ENCODE measurements at regions not wholly inside any gene's neighbourhood (a gene's known extent, or its start where the extent isn't known, plus 50 kb on each side); places are given as distances from the start of the nearest gene placed in this dataset.

DNA sequence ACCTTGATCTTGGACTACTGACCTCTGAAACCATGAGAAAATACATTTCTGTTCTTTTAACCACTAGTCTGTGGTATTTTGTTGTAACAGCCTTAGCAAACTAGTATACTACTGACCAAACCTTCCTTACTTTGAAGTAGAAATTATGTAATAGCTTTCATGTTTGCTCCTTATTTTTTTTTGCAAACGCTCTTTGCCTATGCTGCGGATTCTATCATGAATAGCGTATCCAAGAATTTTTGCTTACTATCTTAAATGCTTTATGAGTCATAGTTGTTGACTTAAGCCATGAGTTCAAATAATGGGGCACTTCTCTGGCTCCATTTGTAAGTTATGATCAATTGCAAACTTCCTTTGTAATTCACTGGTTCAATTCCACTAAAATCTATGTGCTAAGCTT, 154.8 kb upstream of the CYLC2 start:
- Histone ChIP-seq H3K36me3 (ENCODE audit: control insufficient read depth in 4 of 4, insufficient read depth in 3 of 4, low read depth in 1 of 4, low read length in 3 of 4) (no peaks in the 10 kb centered on the region), H3K27ac (ENCODE audit: low read depth in 1 of 2, low read length in 2 of 2) (no peak overlapping the region), H3K27me3 (ENCODE audit: control insufficient read depth in 4 of 4, insufficient read depth in 4 of 4, low read length in 3 of 4) (no peaks in the 10 kb centered on the region), H3K9ac (ENCODE audit: low read depth in 1 of 2, low read length in 2 of 2) (no peak overlapping the region), H3K4me1 (ENCODE audit: control insufficient read depth in 4 of 4, insufficient read depth in 4 of 4, low read length in 3 of 4) (peaks cover 0 to 16% (median 6%) of the 10 kb centered on the region in 4 donors), H3K9me3 (ENCODE audit: control insufficient read depth in 4 of 4, low read length in 3 of 4) (no peaks in the 10 kb centered on the region), H3K4me3 (ENCODE audit: low read depth in 1 of 3, low read length in 3 of 3) (no peak overlapping the region)
- TF ChIP-seq, protein P1, sequence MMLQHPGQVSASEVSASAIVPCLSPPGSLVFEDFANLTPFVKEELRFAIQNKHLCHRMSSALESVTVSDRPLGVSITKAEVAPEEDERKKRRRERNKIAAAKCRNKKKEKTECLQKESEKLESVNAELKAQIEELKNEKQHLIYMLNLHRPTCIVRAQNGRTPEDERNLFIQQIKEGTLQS (IDR thresholded peaks at IDR 0.05) = no peak
- TF ChIP-seq JUND (IDR thresholded peaks at IDR 0.05) = no peak
- TF ChIP-seq, protein P2, sequence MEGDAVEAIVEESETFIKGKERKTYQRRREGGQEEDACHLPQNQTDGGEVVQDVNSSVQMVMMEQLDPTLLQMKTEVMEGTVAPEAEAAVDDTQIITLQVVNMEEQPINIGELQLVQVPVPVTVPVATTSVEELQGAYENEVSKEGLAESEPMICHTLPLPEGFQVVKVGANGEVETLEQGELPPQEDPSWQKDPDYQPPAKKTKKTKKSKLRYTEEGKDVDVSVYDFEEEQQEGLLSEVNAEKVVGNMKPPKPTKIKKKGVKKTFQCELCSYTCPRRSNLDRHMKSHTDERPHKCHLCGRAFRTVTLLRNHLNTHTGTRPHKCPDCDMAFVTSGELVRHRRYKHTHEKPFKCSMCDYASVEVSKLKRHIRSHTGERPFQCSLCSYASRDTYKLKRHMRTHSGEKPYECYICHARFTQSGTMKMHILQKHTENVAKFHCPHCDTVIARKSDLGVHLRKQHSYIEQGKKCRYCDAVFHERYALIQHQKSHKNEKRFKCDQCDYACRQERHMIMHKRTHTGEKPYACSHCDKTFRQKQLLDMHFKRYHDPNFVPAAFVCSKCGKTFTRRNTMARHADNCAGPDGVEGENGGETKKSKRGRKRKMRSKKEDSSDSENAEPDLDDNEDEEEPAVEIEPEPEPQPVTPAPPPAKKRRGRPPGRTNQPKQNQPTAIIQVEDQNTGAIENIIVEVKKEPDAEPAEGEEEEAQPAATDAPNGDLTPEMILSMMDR (IDR thresholded peaks at IDR 0.05; ENCODE audit: low read depth, low read length, missing input control) = no peak
- TF ChIP-seq, protein P3, sequence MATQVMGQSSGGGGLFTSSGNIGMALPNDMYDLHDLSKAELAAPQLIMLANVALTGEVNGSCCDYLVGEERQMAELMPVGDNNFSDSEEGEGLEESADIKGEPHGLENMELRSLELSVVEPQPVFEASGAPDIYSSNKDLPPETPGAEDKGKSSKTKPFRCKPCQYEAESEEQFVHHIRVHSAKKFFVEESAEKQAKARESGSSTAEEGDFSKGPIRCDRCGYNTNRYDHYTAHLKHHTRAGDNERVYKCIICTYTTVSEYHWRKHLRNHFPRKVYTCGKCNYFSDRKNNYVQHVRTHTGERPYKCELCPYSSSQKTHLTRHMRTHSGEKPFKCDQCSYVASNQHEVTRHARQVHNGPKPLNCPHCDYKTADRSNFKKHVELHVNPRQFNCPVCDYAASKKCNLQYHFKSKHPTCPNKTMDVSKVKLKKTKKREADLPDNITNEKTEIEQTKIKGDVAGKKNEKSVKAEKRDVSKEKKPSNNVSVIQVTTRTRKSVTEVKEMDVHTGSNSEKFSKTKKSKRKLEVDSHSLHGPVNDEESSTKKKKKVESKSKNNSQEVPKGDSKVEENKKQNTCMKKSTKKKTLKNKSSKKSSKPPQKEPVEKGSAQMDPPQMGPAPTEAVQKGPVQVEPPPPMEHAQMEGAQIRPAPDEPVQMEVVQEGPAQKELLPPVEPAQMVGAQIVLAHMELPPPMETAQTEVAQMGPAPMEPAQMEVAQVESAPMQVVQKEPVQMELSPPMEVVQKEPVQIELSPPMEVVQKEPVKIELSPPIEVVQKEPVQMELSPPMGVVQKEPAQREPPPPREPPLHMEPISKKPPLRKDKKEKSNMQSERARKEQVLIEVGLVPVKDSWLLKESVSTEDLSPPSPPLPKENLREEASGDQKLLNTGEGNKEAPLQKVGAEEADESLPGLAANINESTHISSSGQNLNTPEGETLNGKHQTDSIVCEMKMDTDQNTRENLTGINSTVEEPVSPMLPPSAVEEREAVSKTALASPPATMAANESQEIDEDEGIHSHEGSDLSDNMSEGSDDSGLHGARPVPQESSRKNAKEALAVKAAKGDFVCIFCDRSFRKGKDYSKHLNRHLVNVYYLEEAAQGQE (IDR thresholded peaks at IDR 0.05) = no peak
- TF ChIP-seq SP1 (IDR thresholded peaks at IDR 0.05) = no peak
- no peak for TF ChIP-seq GABPA (IDR thresholded peaks at IDR 0.05 in 1 of 2, conservative IDR thresholded peaks at IDR 0.05 in 1 of 2)
- TF ChIP-seq HNF4G (IDR thresholded peaks at IDR 0.05) = no peak
- TF ChIP-seq RAD21 (IDR thresholded peaks at IDR 0.05) = no peak
- no peak for TF ChIP-seq FOXA1 (IDR thresholded peaks at IDR 0.05)
- DNase-seq (ENCODE audit: low spot score) = no peak
- 50% methylated on average over 3 of the region's 3 CpGs for WGBS

DNA sequence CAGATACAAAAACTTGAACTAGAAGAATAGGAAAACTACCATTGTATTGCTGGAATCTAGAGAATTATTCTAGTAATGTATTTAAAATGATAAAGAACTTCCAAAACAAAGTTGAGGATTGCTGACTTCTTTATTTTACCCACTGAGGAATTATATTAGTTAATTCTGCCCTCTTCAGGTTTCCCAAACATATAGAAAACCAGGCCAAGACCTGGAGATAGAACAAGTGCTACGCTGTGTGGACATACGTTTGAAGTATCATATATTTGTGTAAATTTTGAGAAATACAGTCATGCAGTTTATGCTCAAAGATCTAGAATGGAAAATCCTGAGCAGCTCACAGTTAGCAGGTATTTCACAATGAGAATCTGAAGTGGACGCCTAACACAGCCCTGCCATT, 162.3 kb upstream of the CYLC2 start:
- Histone ChIP-seq H3K36me3 (ENCODE audit: control insufficient read depth in 4 of 4, insufficient read depth in 3 of 4, low read depth in 1 of 4, low read length in 3 of 4) (no peaks in the 10 kb centered on the region), H3K27me3 (ENCODE audit: control insufficient read depth in 4 of 4, insufficient read depth in 4 of 4, low read length in 3 of 4) (no peaks in the 10 kb centered on the region), H3K4me3 (ENCODE audit: low read depth in 1 of 3, low read length in 3 of 3) (no peak overlapping the region), H3K9ac (ENCODE audit: low read depth in 1 of 2, low read length in 2 of 2) (no peak overlapping the region), H3K27ac (ENCODE audit: low read depth in 1 of 2, low read length in 2 of 2) (no peak overlapping the region), H3K9me3 (ENCODE audit: control insufficient read depth in 4 of 4, low read length in 3 of 4) (no peaks in the 10 kb centered on the region), H3K4me1 (ENCODE audit: control insufficient read depth in 4 of 4, insufficient read depth in 4 of 4, low read length in 3 of 4) (no peaks in the 10 kb centered on the region)
- DNase-seq (ENCODE audit: low spot score) = no peak
- 84% methylated on average over 3 of the region's 3 CpGs for WGBS
- TF ChIP-seq HNF4A (conservative IDR thresholded peaks at IDR 0.05) (no peak), RXRA (IDR thresholded peaks at IDR 0.05) (no peak), FOXA2 (IDR thresholded peaks at IDR 0.05) (no peak), TAF1 (conservative IDR thresholded peaks at IDR 0.05) (no peak), EGR1 (IDR thresholded peaks at IDR 0.05; ENCODE audit: low read depth in 2 of 2) (no peak), YY1 (IDR thresholded peaks at IDR 0.05) (no peak), HNF4G (IDR thresholded peaks at IDR 0.05) (no peak), FOXA1 (IDR thresholded peaks at IDR 0.05) (no peak), RAD21 (IDR thresholded peaks at IDR 0.05) (no peak)
- TF ChIP-seq, protein P4, sequence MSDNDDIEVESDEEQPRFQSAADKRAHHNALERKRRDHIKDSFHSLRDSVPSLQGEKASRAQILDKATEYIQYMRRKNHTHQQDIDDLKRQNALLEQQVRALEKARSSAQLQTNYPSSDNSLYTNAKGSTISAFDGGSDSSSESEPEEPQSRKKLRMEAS (IDR thresholded peaks at IDR 0.05) = no peak
- TF ChIP-seq, protein P1 (IDR thresholded peaks at IDR 0.05) = no peak
- TF ChIP-seq, protein P3 (IDR thresholded peaks at IDR 0.05) = no peak
- TF ChIP-seq, protein P2 (IDR thresholded peaks at IDR 0.05; ENCODE audit: low read depth, low read length, missing input control) = no peak
- TF ChIP-seq, protein P5, sequence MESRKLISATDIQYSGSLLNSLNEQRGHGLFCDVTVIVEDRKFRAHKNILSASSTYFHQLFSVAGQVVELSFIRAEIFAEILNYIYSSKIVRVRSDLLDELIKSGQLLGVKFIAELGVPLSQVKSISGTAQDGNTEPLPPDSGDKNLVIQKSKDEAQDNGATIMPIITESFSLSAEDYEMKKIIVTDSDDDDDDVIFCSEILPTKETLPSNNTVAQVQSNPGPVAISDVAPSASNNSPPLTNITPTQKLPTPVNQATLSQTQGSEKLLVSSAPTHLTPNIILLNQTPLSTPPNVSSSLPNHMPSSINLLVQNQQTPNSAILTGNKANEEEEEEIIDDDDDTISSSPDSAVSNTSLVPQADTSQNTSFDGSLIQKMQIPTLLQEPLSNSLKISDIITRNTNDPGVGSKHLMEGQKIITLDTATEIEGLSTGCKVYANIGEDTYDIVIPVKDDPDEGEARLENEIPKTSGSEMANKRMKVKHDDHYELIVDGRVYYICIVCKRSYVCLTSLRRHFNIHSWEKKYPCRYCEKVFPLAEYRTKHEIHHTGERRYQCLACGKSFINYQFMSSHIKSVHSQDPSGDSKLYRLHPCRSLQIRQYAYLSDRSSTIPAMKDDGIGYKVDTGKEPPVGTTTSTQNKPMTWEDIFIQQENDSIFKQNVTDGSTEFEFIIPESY (IDR thresholded peaks at IDR 0.05) = no peak

All from liver (tissue), 8 donors.